DND-41 (cell line): ENCODE measurements at regions not wholly inside any gene's neighbourhood (a gene's known extent, or its start where the extent isn't known, plus 50 kb on each side); places are given as distances from the start of the nearest gene placed in this dataset.

Experiments
- ATAC-seq: fragments of 200-7000 bp; cut with Tn5 transposase; 3 replicates; pipeline ENCODE4 v1.9.1; 2021; ENCODE audit warnings: low read depth; ENCODE audit not compliant: insufficient read depth
- DNase-seq: peaks from one replicate; pipeline ENCODE4 v3.0.0-alpha.2; 2020
- H2AFZ ChIP-seq: 2 replicates; pipeline ENCODE4 v1.6.0; 2012; ENCODE audit warnings: low read depth, low read length
- H3K27ac ChIP-seq: 2 replicates; pipeline ENCODE4 v1.5.1; 2012; ENCODE audit warnings: low read length, inconsistent platforms
- H3K27me3 ChIP-seq: fragments of 200-600 bp; sonication (generic); 2 replicates; pipeline ENCODE4 v1.6.0; 2012; ENCODE audit warnings: low read length, mild to moderate bottlenecking, inconsistent platforms; ENCODE audit not compliant: insufficient read depth, poor library complexity
- H3K36me3 ChIP-seq: 2 replicates; pipeline ENCODE4 v1.5.1; 2012; ENCODE audit warnings: low read length, inconsistent platforms; ENCODE audit not compliant: insufficient read depth
- H3K4me1 ChIP-seq: 2 replicates; pipeline ENCODE4 v1.5.1; 2012; ENCODE audit warnings: mild to moderate bottlenecking, low read length; ENCODE audit not compliant: insufficient read depth
- H3K4me2 ChIP-seq: 2 replicates; pipeline ENCODE4 v1.6.0; 2012; ENCODE audit warnings: mild to moderate bottlenecking, moderate library complexity, low read length, inconsistent platforms; ENCODE audit not compliant: insufficient read depth
- H3K4me3 ChIP-seq, 2 experiments: fragments of 200-600 bp in 1 of 2; shearing (Covaris generic) in 1 of 2; 2 replicates each; pipeline ENCODE4 v1.5.1; 2012 to 2016; ENCODE audit warnings: inconsistent platforms in 2 of 2, low read length in 2 of 2, mild to moderate bottlenecking in 2 of 2, low read depth in 1 of 2, moderate library complexity in 1 of 2
- H3K79me2 ChIP-seq: 2 replicates; pipeline ENCODE4 v1.6.0; 2012; ENCODE audit warnings: low read length, inconsistent platforms; ENCODE audit not compliant: insufficient read depth
- H3K9ac ChIP-seq: 2 replicates; pipeline ENCODE4 v1.6.0; 2012; ENCODE audit warnings: low read depth, mild to moderate bottlenecking, inconsistent platforms, low read length, moderate library complexity
- H3K9me3 ChIP-seq: 2 replicates; pipeline ENCODE4 v1.5.1; 2012; ENCODE audit warnings: low read length, moderate library complexity, mild to moderate bottlenecking, inconsistent platforms; ENCODE audit not compliant: insufficient read depth, severe bottlenecking
- H4K20me1 ChIP-seq: 2 replicates; pipeline ENCODE4 v1.6.0; 2012; ENCODE audit warnings: low read length; ENCODE audit not compliant: insufficient read depth
- EZH2 ChIP-seq: IDR thresholded peaks from 3 replicates; pipeline ENCODE4 v1.6.1; 2012; ENCODE audit warnings: borderline replicate concordance, low read depth, mild to moderate bottlenecking, moderate library complexity, low read length, inconsistent platforms; ENCODE audit not compliant: severe bottlenecking
- TF ChIP-seq, protein P1 (sequence below): IDR thresholded peaks from 2 replicates; pipeline ENCODE4 v1.5.1; 2012; ENCODE audit warnings: borderline replicate concordance, low read length, moderate library complexity, mild to moderate bottlenecking; ENCODE audit not compliant: poor library complexity, severe bottlenecking; ENCODE audit errors: extremely low read depth

DNA sequence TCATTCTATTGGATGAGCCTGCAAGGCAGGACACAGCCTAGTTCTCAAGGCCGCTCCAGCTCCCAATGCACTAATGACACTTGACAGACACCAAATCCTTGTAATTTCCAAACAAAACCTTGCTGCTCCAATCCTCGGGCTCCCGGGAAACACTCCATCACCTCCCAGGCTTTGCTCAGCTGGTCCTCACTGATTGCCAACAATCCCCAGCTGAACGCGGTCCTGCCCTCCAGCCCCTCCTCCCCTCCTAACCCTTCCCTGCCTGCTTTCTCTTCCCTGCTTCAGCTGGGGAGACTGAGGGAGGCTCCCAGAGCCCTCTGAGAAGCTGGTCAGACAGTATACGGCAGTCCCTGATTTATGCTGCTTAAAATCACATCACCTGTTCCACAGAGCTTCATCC is 114.4 kb upstream of the TNR start:
- DNase-seq (no peak), ATAC-seq (no peak)
- no peaks in the 10 kb centered on the region for H3K79me2 ChIP-seq
- H3K36me3 ChIP-seq: no peaks in the 10 kb centered on the region
- H3K4me1 ChIP-seq: no peaks in the 10 kb centered on the region
- no peak overlapping the region for H3K27ac ChIP-seq
- H4K20me1 ChIP-seq: no peaks in the 10 kb centered on the region
- H3K9me3 ChIP-seq: no peaks in the 10 kb centered on the region
- no peak for TF ChIP-seq EZH2
- TF ChIP-seq, protein P1, sequence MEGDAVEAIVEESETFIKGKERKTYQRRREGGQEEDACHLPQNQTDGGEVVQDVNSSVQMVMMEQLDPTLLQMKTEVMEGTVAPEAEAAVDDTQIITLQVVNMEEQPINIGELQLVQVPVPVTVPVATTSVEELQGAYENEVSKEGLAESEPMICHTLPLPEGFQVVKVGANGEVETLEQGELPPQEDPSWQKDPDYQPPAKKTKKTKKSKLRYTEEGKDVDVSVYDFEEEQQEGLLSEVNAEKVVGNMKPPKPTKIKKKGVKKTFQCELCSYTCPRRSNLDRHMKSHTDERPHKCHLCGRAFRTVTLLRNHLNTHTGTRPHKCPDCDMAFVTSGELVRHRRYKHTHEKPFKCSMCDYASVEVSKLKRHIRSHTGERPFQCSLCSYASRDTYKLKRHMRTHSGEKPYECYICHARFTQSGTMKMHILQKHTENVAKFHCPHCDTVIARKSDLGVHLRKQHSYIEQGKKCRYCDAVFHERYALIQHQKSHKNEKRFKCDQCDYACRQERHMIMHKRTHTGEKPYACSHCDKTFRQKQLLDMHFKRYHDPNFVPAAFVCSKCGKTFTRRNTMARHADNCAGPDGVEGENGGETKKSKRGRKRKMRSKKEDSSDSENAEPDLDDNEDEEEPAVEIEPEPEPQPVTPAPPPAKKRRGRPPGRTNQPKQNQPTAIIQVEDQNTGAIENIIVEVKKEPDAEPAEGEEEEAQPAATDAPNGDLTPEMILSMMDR: no peak
- H3K9ac ChIP-seq: no peak overlapping the region
- H3K27me3 ChIP-seq: peaks cover 27% of the 10 kb centered on the region
- H2AFZ ChIP-seq: no peak overlapping the region
- no peak overlapping the region for H3K4me2 ChIP-seq
- no peak overlapping the region for H3K4me3 ChIP-seq

DNA sequence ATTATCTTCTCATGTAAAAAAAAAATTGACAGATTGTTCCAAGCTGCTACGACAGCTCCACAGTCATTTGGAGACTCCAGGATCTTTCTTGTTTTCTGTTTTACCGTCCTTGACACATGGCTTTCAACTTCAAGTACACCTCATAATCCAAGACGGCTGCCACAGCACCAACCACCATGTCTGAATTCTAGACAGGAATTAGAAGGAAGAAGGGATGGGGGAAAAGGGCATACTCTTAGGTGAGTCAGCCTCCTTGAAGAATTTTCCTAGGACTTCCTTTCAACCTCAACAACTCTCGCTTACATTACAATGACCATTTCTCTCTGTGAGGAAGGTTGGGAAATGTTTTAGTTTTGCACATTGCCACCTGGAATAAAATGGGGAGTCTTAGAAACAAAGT is 110.3 kb upstream of the TNR start:
- DNase-seq (no peak), ATAC-seq (no peak)
- H3K27ac ChIP-seq: no peak overlapping the region
- H3K4me3 ChIP-seq: no peak overlapping the region
- no peak overlapping the region for H2AFZ ChIP-seq
- peaks cover 28% of the 10 kb centered on the region for H3K27me3 ChIP-seq
- no peaks in the 10 kb centered on the region for H3K9me3 ChIP-seq
- H4K20me1 ChIP-seq: no peaks in the 10 kb centered on the region
- H3K4me1 ChIP-seq: no peaks in the 10 kb centered on the region
- H3K36me3 ChIP-seq: no peaks in the 10 kb centered on the region
- H3K79me2 ChIP-seq: no peaks in the 10 kb centered on the region
- H3K4me2 ChIP-seq: no peak overlapping the region
- TF ChIP-seq, protein P1: no peak
- no peak for TF ChIP-seq EZH2
- H3K9ac ChIP-seq: no peak overlapping the region

DNA sequence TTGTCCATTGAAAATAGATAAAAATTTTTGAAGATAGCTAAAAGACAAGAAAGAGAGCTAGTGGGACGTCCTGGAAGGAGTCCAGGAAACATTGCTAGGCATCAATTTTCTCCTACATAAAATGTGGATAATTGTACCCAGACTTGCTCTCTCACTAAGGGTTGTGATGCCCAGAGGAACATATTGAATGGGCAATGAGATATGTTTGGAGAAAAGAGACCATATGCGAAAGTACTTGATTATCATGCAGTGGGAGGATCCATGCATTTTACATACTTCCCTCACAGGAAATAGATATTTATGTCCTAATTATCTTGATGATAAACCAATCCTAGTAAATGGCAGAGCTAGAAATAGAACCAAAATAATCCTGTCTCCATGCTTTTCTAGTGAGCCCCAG is 108.4 kb upstream of the TNR start:
- peaks cover 22% of the 10 kb centered on the region for H3K27me3 ChIP-seq
- H3K27ac ChIP-seq: no peak overlapping the region
- no peaks in the 10 kb centered on the region for H4K20me1 ChIP-seq
- ATAC-seq (no peak), DNase-seq (no peak)
- no peaks in the 10 kb centered on the region for H3K36me3 ChIP-seq
- no peak overlapping the region for H3K4me2 ChIP-seq
- H3K4me3 ChIP-seq: no peak overlapping the region
- no peaks in the 10 kb centered on the region for H3K4me1 ChIP-seq
- H3K9me3 ChIP-seq: no peaks in the 10 kb centered on the region
- no peak overlapping the region for H3K9ac ChIP-seq
- TF ChIP-seq EZH2: no peak
- TF ChIP-seq, protein P1: no peak
- no peaks in the 10 kb centered on the region for H3K79me2 ChIP-seq
- H2AFZ ChIP-seq: no peak overlapping the region

DNA sequence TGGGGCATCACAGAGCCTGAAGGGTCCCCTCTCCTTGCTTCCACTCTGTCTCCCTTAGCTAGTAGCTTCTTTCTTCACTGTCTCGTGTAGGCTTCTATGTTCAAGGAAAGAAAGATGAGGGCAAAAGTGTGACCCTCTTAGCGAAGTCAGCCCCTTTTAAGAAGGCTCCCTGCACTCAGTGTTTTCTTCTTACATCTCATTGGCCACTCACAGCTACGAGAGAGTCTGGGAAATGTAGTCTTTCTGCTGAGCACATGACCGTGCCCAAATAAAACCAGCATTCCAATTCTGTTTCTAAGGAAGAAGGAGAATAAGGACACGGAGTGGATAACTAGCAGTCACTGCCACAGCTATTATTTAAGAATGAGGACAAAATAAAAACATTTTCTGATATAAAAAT is 104.9 kb upstream of the TNR start:
- Histone ChIP-seq H3K79me2 (no peaks in the 10 kb centered on the region), H3K27me3 (peaks cover 13% of the 10 kb centered on the region), H3K4me2 (no peak overlapping the region), H3K9ac (no peak overlapping the region), H3K4me1 (no peaks in the 10 kb centered on the region), H3K9me3 (no peaks in the 10 kb centered on the region), H3K36me3 (no peaks in the 10 kb centered on the region), H2AFZ (no peak overlapping the region), H4K20me1 (no peaks in the 10 kb centered on the region), H3K4me3 (no peak overlapping the region), H3K27ac (no peak overlapping the region)
- DNase-seq (no peak), ATAC-seq (no peak)
- TF ChIP-seq EZH2: no peak
- TF ChIP-seq, protein P1: no peak
